HG03108 (cell line): ENCODE measurements at regions not wholly inside any gene's neighbourhood (a gene's known extent, or its start where the extent isn't known, plus 50 kb on each side); places are given as distances from the start of the nearest gene placed in this dataset.

Experiments used
- ATAC-seq: cut with Tn5 transposase; IDR thresholded peaks from one replicate; pipeline ENCODE4 v1.9.1; 2021; ENCODE audit warnings: moderate library complexity; ENCODE audit not compliant: unreplicated experiment

DNA sequence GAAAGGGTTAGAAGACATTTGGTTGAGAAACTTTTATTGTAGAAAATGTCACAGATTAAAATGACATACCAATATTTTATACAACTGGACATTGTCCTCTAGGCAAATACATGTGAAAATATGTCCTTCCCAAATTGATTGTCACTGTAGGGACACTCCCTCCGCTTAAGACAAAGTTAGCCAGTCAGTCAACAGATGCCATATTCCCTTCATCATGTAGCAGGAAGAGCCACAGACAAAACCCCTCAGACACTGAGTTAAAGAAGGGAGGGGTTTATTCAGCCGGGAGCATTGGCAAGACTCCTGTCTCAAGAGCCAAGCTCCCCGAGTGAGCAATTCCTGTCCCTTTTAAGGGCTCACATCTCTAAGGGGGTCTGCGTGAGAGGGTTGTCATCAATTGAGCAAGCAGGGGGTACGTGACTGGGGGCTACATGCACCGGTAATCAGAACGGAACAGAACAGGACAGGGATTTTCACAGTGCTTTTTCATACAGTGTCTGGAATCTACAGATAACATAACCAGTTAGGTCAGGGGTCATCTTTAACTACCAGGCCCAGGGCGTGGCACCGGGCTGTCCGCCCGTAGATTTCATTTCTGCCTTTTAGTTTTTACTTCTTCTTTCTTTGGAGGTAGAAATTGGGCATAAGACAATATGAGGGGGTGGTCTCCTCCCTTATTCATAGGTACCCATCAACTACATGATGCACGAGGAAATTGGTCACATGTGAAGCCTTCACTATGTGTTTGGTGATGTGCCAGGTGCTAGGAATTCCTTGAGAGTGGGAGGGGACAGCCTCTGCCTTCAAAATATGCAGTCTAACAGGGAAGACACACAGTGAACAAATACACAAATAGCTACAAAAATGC is 155.7 kb upstream of the CDYL start:
- no peak for ATAC-seq

DNA sequence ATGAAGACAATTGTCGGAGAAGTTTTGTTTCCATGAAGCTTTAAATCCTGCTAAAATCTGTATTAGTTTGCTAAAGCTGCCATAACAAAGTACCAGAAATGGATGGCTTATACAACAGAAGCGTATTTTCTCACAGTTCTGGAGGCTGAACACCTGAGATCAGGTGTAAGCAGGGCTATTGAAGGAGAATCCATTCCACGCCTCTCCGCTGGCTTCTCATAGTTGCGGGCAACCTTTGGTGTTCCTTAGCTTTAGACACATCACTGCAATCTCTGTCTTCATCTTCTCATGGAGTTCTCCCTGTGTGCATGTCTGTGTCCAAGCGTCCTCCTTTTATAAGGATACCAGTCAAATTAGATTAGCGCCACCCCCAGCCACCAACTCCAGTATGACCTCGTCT is 159.9 kb upstream of the CDYL start:
- no peak for ATAC-seq

DNA sequence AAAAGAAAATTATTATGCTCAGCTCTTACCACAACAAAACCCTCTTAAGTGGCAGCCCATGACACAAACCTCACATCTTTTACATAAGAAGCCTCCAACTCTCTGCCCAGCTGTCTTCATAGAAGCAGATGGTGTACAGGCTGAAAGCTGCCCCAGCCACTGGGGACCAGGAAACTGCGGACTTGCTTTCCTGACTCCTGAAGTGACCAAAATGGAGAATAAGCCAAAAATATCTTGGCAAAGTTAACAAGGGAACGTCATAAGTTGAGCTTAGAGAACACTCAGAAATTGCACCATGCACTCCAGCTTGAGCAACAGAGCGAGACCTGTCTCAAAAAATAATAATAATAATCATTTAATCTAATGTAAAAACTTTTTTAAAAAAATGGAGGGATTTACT is 160.3 kb upstream of the CDYL start:
- no peak for ATAC-seq

DNA sequence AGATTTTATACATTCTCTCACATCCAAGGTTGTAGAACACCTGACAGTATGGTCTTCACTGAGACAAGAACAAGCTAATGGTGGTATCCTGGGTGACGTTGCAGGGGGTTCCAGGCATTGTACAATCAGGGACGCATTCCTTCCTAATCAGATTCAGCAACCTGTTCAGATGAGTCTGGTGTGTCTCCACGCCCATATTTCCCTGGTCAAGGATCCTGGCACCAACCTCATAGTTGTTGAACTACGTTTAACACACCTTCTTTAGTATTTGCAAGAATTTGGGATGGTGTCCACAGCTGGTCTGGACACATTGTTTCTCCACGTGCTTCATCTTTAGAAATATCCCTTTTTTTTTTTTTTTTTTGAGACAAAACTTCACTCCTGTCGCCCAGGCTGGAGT is 161.0 kb upstream of the CDYL start:
- no peak for ATAC-seq

DNA sequence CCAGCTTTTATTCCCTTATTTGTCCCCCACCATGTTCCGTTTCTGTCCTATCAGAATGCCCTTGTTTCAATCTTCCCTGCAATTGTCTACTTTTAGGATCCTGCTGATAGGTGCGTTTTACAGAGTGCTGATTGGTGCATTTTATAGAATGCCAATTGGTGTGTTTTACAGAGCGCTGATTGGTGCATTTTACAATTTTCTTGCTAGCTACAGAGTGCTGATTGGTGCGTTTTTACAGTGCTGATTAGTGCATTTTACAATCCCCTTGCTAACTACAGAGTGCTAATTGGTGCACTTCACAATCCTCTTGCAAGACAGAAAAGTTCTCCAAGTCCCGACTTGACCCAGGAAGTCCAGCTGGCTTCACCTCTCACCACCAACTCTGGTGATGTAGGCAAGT is 161.6 kb upstream of the CDYL start:
- ATAC-seq = no peak

DNA sequence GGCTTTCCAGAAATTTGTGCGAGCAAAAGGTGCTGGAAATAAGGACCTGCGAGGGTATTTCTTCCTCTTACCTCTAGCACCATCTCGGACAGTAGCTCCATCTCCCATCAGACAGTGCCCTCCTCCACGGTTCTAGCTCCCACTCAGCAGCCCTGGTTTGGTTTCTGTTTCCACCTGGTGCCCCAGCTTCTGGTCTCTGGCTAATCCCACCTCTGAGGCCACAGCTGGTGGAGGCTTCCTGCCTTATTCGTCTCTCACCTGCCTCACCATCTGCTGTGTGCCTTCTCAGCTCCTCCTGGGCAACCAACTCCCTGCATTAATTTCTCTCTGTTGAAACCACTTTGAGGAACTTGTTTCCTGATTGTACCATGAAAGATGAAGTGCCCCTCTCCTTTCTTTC is 162.4 kb upstream of the CDYL start:
- ATAC-seq = no peak

DNA sequence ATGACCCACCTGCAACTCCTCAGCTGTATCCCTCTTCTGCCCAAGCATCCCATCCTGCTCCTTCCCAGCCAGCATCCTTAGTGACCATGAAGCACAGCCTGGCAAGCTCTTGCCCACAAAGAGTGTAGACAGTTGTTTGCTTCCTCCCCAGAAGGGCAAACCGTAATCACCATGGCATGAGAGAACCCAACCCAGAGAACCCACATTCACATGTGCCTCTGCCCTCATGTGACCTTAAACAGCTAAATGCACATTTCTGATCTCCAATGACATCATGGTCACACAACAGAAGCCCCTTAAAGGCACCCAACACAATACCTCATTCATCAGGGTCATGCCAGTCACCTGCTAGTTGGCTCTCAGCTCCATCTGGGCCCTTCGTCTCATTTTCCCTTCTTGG is 162.8 kb upstream of the CDYL start:
- no peak for ATAC-seq

DNA sequence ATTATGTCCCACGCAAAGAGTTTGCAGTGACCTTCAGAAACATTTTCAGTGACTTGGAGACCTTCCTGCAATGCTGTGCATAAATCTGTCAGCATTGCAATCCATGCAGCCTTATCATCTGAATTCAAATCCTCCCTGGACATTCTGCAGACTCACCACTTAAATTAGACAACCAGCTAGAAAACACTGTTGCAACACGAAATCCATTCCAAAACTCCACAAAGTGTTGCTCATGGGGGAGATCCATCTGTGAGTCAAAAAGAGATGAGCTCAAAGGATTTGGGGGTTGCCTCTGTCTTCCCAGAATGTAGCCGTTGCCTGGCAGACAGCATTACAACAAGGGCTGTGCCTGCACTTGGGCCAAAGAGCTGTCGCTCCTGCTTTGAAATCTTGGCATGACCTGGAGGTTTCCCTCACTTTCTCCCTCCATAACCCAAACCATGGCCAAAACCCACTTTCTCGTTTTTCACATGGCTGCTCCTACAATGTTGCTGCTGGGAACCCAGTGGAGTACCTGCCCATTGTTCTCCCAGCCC is 163.5 kb upstream of the CDYL start:
- ATAC-seq = no peak

DNA sequence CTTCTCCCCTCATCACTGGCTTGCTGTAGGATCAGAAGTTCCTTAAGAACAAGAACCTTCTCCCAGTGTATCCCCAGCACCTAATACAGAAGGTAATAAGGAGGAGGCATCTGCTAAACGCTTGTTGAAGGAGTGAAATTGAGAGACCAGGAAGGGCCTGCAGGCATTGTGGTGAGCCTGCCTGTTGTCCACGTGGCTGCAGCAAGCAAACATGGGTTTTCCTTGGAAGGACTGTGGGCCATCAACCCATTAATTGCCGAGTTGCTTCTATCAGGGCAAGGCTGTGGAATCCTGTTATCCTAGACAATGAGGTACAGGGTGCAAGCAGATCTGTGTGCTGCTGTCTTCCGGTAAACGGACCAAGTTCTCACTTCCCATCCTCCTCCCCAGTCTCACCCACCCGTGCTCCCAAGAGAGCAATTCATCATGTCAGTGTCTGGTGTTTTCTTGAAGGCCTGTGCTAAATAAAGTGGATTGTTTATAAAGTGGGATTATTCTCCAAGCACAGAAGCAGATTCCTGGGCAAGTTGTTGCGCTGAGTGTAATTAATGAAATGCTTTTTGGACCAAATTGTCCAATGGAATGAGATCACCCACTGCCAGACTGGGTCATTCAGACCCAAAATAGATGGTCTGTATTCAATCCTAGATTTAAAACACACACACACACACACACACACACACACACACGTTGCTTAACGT is 164.6 kb upstream of the CDYL start:
- ATAC-seq = no peak

DNA sequence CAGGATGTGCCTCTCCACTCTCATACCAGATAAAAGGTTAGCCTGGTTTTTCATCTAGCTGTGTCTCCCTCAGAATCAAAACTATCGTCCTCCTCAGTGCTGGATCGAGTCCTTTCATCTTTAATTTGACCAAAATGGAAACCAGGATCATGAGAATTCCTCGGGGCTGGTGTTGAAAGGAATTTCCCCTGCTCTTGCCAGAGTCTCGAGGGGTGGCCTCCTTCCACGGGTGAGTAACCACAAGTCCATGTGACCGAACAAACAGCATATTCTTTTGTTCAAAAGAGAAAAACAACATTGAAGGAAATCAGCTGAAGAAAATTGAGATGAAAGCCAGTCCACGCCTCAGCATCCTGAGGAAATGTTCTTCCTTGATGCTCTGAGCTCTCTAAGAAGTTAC is 165.9 kb upstream of the CDYL start:
- ATAC-seq = no peak

DNA sequence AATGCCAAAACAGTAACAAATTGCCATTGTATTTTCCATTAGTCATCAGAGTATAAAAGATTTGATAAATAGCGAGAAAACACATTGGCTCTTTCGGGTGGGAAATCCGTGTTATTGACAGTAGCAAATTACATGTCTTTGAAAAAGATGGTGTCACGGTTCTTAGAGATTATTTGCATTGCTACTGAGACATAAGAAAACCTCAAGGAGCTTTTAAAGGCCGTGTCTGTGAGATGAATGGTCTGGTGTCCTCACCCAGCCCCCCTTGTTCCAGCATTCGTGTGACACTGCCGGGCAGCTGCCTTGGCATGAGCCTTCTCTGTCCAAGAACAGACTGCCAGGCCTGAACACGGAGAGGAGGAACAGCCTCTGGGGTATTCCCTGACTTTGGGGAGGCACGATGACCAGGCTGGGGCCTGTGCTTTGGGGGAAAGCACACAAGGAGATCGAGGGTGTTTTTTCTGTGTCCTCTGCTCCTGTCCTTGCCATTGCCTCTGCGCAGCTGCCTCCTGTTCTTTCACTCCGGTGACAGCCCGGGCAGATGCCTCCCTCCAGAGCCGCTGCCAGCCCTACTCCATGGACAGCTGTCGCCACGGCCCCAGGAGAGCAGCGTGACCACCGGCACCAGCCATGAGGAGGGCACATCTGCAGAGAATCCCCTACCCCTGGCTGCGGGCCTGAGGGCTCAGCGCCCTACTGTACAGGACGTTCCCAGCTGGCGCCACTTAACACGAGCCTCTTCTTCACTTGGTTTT is 167.7 kb upstream of the CDYL start:
- ATAC-seq = no peak

DNA sequence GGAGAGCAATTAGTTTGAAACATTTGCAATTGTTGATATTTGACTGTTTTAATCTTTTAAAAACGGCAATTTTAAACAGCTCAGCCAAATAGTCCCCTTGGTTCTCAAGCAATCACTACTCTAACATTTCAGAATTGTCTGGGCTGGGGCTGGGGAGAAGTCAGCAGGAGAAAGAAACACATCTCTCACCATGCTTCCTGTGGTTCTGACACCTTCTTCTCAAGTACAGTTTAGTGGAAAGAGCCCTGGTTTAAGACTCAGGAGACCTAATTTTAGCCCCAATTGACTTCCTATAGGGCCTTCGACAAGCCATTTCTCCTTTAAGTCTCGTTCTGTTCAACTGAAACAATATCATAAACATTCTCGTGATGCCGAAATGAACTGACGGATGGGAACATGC is 168.4 kb upstream of the CDYL start:
- no peak for ATAC-seq

DNA sequence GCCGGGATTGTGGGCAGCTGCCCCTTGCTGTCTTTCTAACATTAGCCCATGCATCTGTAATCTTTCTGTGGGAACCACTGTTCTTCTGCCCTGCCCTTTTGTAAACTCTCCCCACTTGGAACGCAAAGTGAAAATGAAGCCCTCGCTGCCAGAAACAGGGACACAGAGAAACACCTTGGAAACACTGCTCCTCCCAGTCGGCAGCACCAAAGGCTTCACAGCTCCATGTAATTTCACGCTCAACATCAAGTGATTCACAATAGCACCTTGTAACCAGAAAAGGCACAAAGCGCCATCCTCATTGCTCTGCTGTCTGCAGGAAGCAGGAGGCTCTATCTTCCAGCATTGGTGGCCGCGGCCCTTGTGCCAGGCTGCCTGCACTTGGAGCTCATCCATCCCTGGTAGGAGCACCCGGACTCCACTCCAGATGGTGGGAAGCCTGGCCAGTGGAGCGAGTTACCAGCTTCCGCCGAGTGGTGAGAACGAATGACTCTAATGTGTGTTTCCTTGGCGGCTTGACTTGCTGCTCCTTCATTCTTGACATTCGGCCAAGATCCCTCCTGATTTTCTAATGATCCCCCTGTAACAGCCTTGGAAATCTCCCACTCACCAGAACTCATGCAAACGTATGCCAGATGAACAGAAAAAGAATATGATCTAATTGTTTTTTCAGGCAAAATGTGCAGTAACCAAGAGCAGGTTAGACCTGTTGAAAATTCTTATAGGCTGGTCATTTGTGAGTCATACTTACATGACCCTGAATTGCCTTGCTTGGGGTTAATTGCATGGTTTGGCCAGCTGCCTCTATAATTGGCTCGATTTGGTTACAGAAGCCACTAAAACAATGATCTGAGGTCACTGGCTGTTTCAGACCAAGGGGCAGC is 169.1 kb upstream of the CDYL start:
- ATAC-seq = no peak

DNA sequence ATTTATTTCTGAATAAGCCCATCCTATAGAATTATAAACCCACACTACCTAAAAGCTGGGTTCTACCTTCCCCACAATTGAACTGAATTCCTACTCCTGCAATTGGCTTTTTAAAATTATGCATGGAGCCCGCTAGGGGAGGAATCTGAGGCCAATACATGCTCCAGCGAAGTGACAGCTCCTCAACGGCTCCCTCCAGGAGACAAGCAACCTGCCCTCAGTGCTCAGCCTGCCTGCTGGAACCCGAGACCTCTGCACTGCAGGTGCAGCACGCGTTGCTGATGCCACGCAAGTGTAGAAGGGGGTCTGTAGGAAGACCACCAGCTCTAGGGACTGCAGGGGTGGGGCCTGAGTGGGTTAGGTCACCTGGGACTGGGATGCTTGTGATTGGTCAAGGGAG is 170.2 kb upstream of the CDYL start:
- no peak for ATAC-seq

DNA sequence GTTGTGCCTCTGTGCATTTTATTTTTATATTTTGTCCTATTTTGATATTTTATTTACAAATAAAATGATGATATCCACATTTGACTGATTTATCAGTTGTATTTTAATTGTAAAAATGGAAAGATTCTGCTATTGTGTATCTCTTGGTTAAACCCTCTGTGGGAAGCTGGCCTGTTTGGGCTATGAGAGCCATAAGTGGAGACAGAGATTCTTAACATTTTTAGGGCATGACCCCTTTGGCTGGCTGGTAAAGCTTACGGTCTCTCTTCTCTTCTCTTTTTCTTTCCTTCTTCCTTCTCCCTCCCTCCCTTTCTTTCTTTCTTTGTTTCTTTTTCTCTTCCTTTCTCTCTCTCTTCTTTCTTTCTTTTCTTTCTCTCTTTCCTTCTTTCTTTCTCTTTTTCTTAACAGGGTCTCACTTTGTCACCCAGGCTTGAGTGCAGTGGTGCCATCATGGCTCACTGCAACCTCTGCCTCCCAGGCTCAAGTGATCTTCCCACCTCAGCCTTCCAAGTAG is 172.3 kb upstream of the CDYL start:
- no peak for ATAC-seq

DNA sequence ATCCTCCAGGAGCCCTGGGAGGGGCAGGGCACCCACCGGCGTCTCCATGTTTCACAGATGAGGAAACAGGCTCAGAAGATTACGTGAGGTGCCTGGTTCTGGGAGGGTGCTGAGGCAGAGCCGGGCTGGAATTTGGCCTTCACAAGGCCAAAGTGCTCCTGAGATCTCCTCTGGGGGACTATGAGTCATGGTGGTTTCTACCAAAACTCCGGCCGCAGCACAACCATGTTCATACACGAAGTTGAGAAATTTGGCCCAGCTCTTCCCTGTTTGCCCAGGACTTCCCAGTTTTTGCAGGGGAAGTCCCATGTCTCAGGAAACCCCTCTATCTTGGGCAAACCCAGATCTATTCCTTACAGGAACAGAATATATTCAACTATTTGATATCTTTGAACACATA is 172.9 kb upstream of the CDYL start:
- no peak for ATAC-seq

DNA sequence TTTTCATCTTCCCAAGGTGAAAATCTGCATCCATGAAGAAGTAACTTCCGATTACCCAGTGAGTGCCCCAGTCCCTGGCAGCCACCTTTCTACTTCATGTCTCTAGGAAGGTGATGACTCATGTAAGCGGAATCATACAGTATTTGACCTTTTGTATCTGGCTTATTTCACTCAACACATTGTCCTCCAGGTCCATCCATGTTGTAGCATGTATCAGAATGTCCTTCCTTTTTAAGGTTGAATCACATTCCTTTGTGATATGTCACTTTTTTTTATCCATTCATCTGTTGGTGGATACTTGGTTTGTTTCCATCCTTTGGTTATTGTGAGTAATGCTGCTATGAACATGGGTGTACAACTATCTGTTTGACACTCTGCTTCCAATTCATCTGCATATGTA is 176.3 kb upstream of the CDYL start:
- ATAC-seq = no peak

DNA sequence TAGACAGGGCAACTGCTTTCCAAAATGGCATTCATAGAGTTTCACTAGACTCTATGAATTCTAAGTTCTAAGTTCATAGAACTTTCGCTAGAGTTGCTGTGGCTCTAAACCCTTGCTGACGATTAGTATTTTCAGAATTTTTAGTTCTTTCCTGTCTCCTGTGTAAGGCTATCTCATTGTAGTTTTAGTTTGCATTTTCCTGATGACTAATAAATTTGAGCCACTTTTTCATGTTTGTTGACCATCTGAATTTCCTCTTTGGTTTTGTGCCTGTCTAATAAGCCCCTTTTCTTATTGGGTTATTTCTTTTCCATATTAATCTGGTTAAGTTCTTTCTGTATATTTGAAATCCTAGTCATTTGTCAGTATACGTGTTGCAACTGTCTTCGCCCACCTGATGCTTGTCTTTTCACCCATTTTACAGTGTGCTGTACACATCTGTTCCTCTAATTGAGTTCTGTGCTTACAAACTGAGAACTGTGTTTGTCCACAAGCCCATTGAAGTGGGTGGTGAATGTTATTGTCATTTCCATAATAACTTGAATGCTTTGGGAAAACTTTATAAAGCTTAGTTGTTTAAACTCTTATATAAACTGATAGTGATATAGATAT is 177.7 kb upstream of the CDYL start:
- ATAC-seq = no peak

DNA sequence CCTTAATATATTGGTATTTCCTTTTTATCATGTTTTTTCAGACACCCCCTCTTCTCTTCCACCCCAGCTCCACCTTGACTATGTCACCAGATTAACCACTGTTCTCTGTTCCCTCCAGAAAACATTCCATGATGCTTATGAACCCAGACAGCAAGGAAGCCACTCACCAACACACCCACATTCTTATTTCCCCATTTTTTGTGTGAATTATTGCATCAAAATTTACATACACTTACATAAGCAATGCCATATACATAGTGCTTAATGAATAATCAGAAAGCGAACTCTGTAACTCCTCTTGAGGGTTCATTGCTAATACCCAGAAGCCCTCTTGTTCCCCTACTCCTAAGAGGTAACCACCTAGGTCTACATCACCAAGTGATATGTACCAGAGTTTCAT is 182.3 kb upstream of the CDYL start:
- ATAC-seq = no peak

DNA sequence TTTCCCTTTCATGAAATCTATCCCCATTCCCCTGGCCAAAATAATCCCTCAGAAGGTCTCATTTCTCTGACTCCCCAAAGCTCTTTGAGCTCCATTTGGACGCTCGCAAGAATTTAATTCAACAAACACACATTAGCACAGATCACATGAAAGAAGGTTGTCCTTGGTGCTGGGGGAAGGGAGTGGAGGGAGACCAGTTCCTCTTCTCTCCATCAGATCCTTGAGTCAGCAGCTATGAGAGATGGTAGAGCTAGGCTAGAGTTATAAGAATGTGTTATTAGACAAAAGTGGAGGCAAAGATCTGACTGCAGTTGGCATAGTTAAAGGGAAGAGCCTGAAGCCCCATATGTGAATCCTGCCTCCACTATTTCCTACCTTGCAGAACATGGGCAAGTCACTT is 184.2 kb upstream of the CDYL start:
- ATAC-seq = no peak
